GM18858 (cell line): ENCODE measurements at regions not wholly inside any gene's neighbourhood (a gene's known extent, or its start where the extent isn't known, plus 50 kb on each side); places are given as distances from the start of the nearest gene placed in this dataset.
"Not testable (repeated sequence)": the region's sequence is repeated elsewhere in the genome, so short reads cannot be mapped to it uniquely, and the experiment has no call there.

Source experiments
- ATAC-seq: cut with Tn5 transposase; IDR thresholded peaks from one replicate; pipeline ENCODE4 v1.9.1; 2021; ENCODE audit not compliant: unreplicated experiment

GRCh38 chr7:16267953-16268820, 153.2 kb downstream of the CRPPA start:
- no peak for ATAC-seq

- ATAC-seq = no peak
Observed at GRCh38 chr7:16266877-16267276, 154.5 kb downstream of the CRPPA start.

GRCh38 chr7:16266470-16266869, 154.9 kb downstream of the CRPPA start:
- ATAC-seq = not testable (repeated sequence)

GRCh38 chr7:16265863-16266458, 155.4 kb downstream of the CRPPA start:
- ATAC-seq = no peak

GRCh38 chr7:16264823-16265804, 156.2 kb downstream of the CRPPA start:
- no peak for ATAC-seq

GRCh38 chr7:16264036-16264819, 157.1 kb downstream of the CRPPA start:
- no peak for ATAC-seq

GRCh38 chr7:16263377-16263776, 158.0 kb downstream of the CRPPA start:
- ATAC-seq = not testable (repeated sequence)

- ATAC-seq = no peak
Observed at GRCh38 chr7:16261654-16262053, 159.7 kb downstream of the CRPPA start.

- ATAC-seq = no peak
Observed at GRCh38 chr7:16261100-16261499, 160.2 kb downstream of the CRPPA start.

GRCh38 chr7:16260236-16260728, 161.1 kb downstream of the CRPPA start:
- no peak for ATAC-seq

- ATAC-seq = not testable (repeated sequence)
Observed at GRCh38 chr7:16256419-16256818, 164.9 kb downstream of the CRPPA start.

GRCh38 chr7:16255952-16256351, 165.4 kb downstream of the CRPPA start:
- ATAC-seq = not testable (repeated sequence)

- not testable (repeated sequence) for ATAC-seq
Observed at GRCh38 chr7:16250655-16251054, 170.7 kb downstream of the CRPPA start.

- not testable (repeated sequence) for ATAC-seq
Observed at GRCh38 chr7:16249204-16249603, 172.1 kb downstream of the CRPPA start.

GRCh38 chr7:16248556-16248955, 172.8 kb downstream of the CRPPA start:
- ATAC-seq = not testable (repeated sequence)

GRCh38 chr7:16244469-16244868, 176.9 kb downstream of the CRPPA start:
- ATAC-seq = no peak

GRCh38 chr7:16242920-16243319, 178.4 kb downstream of the CRPPA start:
- no peak for ATAC-seq

GRCh38 chr7:16241017-16241416, 180.3 kb downstream of the CRPPA start:
- ATAC-seq = no peak

GRCh38 chr7:16236381-16236780, 185.0 kb downstream of the CRPPA start:
- ATAC-seq = no peak
